BLaER1 (cell line): ENCODE measurements at regions not wholly inside any gene's neighbourhood (a gene's known extent, or its start where the extent isn't known, plus 50 kb on each side); places are given as distances from the start of the nearest gene placed in this dataset.

Experiments
- H3K27ac ChIP-seq: shearing (Covaris generic); formaldehyde crosslinking; 2 replicates; pipeline ENCODE4 v1.8.1; 2022
- H3K27me3 ChIP-seq: shearing (Covaris generic); formaldehyde crosslinking; 2 replicates; pipeline ENCODE4 v1.8.1; 2022
- H3K36me3 ChIP-seq: shearing (Covaris generic); formaldehyde crosslinking; 2 replicates; pipeline ENCODE4 v1.8.1; 2022
- H3K4me1 ChIP-seq: shearing (Covaris generic); formaldehyde crosslinking; 2 replicates; pipeline ENCODE4 v1.8.1; 2022
- H3K4me2 ChIP-seq: shearing (Covaris generic); formaldehyde crosslinking; 2 replicates; pipeline ENCODE4 v1.8.1; 2022
- H3K4me3 ChIP-seq: shearing (Covaris generic); formaldehyde crosslinking; 2 replicates; pipeline ENCODE4 v1.8.1; 2022
- H3K9ac ChIP-seq: shearing (Covaris generic); formaldehyde crosslinking; 2 replicates; pipeline ENCODE4 v1.8.1; 2022
- H3K9me3 ChIP-seq: shearing (Covaris generic); formaldehyde crosslinking; 2 replicates; pipeline ENCODE4 v1.8.1; 2022
- H4K20me1 ChIP-seq: shearing (Covaris generic); formaldehyde crosslinking; 2 replicates; pipeline ENCODE4 v1.8.1; 2022
- Cebpa-rat ChIP-seq: shearing (Covaris generic); IDR thresholded peaks from 2 replicates; pipeline ENCODE4 v1.8.1; 2022

- Histone ChIP-seq H3K36me3 (no peaks in the 10 kb centered on the region), H3K9ac (no peak overlapping the region), H3K9me3 (no peaks in the 10 kb centered on the region), H3K4me2 (no peak overlapping the region), H4K20me1 (no peaks in the 10 kb centered on the region), H3K27ac (no peak overlapping the region), H3K27me3 (no peaks in the 10 kb centered on the region), H3K4me1 (no peaks in the 10 kb centered on the region), H3K4me3 (no peak overlapping the region)
- TF ChIP-seq Cebpa-rat: no peak
Observed at GRCh38 chr3:157618075-157618760, 115.0 kb upstream of the VEPH1 start.

DNA sequence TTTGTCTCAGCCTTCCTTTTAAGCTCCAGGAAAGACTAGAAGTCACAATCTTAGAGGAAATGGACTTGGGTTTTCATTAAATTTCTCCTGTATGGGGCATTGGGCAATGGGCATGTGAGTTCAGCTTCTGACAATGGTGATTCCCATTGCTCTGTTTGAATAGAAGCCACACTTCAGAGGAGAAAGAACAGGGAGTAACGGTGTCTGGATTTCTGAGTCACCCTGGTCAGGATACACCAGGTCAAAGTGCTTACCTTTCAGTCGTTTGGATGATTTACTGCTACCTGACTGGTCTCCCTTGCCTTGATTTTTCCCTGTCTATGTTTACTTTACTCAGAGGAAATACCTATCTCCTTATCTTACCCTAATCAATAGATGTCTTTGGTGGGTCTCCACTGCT is 111.7 kb upstream of the VEPH1 start:
- Histone ChIP-seq H3K4me2 (no peak overlapping the region), H3K36me3 (no peaks in the 10 kb centered on the region), H4K20me1 (no peaks in the 10 kb centered on the region), H3K4me3 (no peak overlapping the region), H3K4me1 (peaks cover 20% of the 10 kb centered on the region), H3K27me3 (no peaks in the 10 kb centered on the region), H3K27ac (no peak overlapping the region), H3K9ac (no peak overlapping the region), H3K9me3 (no peaks in the 10 kb centered on the region)
- TF ChIP-seq Cebpa-rat: no peak

DNA sequence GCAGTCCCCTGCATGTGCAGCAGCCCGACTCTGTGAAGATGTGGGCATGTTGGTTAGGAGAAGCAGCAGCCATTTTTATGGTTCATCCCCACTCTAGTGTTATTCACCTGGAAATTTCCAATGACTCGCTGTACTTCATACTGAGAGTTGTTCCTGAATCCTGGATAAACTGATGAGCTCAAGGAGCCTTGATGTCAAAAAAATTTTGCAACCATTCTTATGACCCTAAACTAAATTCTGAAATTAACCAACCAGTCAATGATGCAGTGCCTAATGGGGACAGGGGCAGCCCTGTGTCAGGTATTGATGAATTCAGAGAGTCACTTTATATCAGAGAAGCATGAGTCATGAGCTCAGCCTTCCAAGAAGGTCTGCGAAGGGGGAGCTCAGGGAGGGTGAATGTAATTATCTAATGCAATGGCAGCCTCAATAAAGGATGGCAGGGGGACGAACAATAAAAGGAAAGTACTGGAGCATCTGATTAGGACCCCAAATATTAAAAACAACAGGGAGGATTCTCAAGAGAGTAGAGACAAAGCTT is 108.4 kb upstream of the VEPH1 start:
- no peak overlapping the region for H3K4me3 ChIP-seq
- no peaks in the 10 kb centered on the region for H4K20me1 ChIP-seq
- no peaks in the 10 kb centered on the region for H3K36me3 ChIP-seq
- H3K4me1 ChIP-seq: peaks cover 43% of the 10 kb centered on the region
- no peak overlapping the region for H3K9ac ChIP-seq
- no peaks in the 10 kb centered on the region for H3K27me3 ChIP-seq
- H3K9me3 ChIP-seq: no peaks in the 10 kb centered on the region
- peak overlapping the region; percentile 56 for H3K4me2 ChIP-seq
- TF ChIP-seq Cebpa-rat: no peak
- H3K27ac ChIP-seq: no peak overlapping the region

DNA sequence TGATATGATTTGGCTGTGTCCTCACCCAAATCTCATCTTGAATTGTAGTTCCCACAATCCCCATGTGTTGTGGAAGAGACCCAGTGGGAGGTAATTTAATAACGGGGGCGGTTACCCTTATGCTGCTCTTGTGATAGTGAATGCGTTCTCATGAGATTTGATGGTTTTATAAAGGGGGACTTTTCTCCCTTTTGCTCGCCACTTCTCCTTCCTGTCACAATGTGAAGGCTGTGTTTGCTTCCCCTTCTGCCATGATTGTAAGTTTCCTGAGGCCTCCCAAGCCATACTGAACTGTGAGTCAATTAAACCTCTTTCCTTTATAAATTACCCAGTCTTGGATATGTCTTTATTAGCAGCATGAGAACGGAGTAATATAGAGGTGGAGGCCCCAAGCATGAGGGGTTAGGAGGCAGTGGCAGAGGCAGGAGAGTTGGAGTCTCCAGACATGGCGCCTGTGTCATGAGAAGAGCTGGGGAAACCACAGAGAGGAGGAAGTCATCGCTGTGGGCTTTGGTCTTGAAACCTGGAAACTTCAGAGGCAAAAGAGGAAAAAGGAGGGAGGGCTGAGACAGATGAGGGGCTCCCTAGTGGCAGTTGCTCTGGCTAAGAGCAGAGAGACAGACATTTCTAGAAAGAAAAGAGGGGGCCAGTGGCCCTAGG is 107.8 kb upstream of the VEPH1 start:
- Histone ChIP-seq H3K9ac (no peak overlapping the region), H3K4me2 (peak overlapping the region; percentile 56), H3K9me3 (no peaks in the 10 kb centered on the region), H4K20me1 (no peaks in the 10 kb centered on the region), H3K4me3 (no peak overlapping the region), H3K27me3 (no peaks in the 10 kb centered on the region), H3K27ac (no peak overlapping the region), H3K4me1 (peaks cover 48% of the 10 kb centered on the region), H3K36me3 (no peaks in the 10 kb centered on the region)
- TF ChIP-seq Cebpa-rat: no peak

DNA sequence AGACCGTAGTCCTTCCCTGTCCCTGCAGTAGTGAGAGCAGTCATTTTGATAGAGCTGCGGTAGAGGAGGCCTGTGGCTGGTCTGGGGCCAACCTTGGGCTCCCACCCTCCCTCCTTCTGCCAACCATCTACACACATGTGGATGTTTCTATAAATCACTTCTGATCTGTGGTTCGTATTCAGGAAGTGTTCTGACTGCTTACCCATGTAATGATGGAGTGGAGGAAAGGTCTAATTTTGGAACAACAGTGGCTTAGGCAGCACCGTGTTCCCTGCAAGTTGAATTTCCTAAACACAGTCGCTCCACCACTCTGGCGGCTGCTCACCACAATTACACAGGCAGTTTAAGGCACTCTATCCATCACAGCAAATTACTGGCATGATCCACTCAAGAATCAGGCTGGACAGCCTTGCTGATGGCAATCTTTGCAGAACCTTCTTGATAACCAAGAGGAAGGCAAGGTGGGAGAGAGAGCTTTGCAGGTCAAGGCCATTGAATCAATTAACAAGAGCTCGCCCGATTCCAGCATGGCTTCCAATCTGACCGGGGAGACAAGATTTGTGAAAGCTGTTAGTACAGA is 104.7 kb upstream of the VEPH1 start:
- no peak for TF ChIP-seq Cebpa-rat
- Histone ChIP-seq H3K4me2 (peak overlapping the region; percentile 74), H3K27me3 (no peaks in the 10 kb centered on the region), H3K36me3 (no peaks in the 10 kb centered on the region), H3K4me1 (peaks cover 48% of the 10 kb centered on the region), H3K4me3 (no peak overlapping the region), H4K20me1 (no peaks in the 10 kb centered on the region), H3K9me3 (no peaks in the 10 kb centered on the region), H3K27ac (no peak overlapping the region), H3K9ac (no peak overlapping the region)

DNA sequence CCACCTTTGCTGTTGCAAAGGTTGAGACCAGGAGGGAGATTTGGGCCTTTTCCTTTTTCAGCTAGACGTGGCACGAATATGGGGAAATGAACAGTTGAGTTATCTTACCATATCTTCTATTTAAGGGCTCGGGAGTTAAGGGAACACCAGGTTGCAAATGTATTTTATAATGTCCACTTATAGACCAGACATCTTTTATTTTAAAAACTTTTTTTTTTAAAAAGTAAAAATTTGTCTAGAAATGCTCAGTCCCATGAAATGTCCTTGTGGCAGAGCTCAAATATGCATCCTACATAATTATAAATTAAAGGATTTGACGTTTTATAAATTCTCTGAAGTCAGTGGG is 103.6 kb upstream of the VEPH1 start:
- Histone ChIP-seq H3K4me3 (no peak overlapping the region), H3K4me2 (no peak overlapping the region), H3K36me3 (no peaks in the 10 kb centered on the region), H3K4me1 (peaks cover 43% of the 10 kb centered on the region), H3K9ac (no peak overlapping the region), H3K9me3 (no peaks in the 10 kb centered on the region), H3K27ac (no peak overlapping the region), H4K20me1 (no peaks in the 10 kb centered on the region), H3K27me3 (no peaks in the 10 kb centered on the region)
- no peak for TF ChIP-seq Cebpa-rat

DNA sequence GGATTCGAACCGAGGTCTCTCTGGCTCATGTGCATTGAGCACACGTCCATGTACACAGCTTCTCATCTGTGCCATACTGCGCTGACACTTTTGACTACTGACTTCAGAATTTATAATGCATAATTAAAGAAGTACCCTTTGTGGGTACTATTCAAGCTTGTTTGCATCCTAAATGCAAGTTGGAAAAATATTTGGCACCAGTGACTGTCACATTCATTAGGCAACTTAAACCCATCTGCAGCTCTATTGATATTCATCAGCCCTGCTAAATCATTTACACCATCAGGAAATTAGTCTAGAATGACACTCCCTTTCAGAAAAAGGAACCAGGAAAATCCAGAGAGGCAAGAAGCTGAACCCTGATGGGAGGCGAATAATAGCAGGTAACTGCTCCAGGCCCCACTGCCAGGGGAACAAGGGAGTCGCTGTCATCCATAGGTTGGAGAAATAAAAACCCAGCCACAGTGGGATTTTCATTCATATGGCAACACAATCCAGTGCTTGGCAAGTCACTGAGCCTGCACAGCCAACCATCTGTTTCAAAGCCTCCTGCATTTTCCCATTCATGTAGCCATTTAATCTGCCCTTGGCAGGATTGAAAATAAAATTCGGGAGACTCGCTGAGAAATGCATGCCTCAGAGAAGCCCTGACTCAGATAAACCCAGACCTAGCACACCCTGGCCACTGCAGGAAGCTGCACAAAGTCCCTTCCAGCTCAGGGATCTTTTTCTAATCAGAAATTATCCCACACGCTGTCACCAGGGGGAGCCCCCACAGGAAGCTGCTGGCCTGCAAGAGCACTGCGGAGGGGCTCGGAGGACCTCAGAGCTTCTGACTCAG is 103.0 kb upstream of the VEPH1 start:
- Histone ChIP-seq H3K4me2 (no peak overlapping the region), H3K4me3 (no peak overlapping the region), H3K27me3 (no peaks in the 10 kb centered on the region), H4K20me1 (no peaks in the 10 kb centered on the region), H3K9me3 (no peaks in the 10 kb centered on the region), H3K9ac (no peak overlapping the region), H3K4me1 (peaks cover 37% of the 10 kb centered on the region), H3K36me3 (no peaks in the 10 kb centered on the region), H3K27ac (no peak overlapping the region)
- TF ChIP-seq Cebpa-rat: no peak

- no peak overlapping the region for H3K9ac ChIP-seq
- H3K27ac ChIP-seq: no peak overlapping the region
- H3K27me3 ChIP-seq: no peaks in the 10 kb centered on the region
- H3K4me2 ChIP-seq: no peak overlapping the region
- no peaks in the 10 kb centered on the region for H3K9me3 ChIP-seq
- H3K36me3 ChIP-seq: no peaks in the 10 kb centered on the region
- no peaks in the 10 kb centered on the region for H4K20me1 ChIP-seq
- TF ChIP-seq Cebpa-rat: no peak
- H3K4me1 ChIP-seq: peaks cover 28% of the 10 kb centered on the region
- H3K4me3 ChIP-seq: no peak overlapping the region
Observed at GRCh38 chr3:157605356-157605755, 102.1 kb upstream of the VEPH1 start.

DNA sequence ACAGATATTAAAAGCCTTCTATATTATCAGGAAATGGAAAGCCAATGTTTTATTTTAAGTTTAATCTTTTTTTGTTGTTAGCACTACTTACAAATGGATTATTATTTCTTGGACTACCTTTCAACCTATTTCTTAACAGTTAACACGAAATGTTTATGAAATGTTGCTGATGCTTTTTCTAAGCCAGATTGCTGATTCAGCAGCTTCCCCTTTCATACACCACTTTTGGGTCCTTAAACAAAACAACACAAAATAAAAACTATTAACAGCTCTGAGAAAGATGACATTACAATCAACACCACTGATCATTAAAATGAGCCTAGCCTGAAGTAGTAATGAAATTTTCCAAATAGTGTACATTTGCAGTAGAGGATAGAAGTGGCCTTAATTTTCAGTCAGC is 99.2 kb upstream of the VEPH1 start:
- no peaks in the 10 kb centered on the region for H3K9me3 ChIP-seq
- H3K4me2 ChIP-seq: no peak overlapping the region
- no peaks in the 10 kb centered on the region for H4K20me1 ChIP-seq
- no peak overlapping the region for H3K27ac ChIP-seq
- H3K27me3 ChIP-seq: no peaks in the 10 kb centered on the region
- H3K36me3 ChIP-seq: no peaks in the 10 kb centered on the region
- H3K9ac ChIP-seq: no peak overlapping the region
- peaks cover 13% of the 10 kb centered on the region for H3K4me1 ChIP-seq
- no peak overlapping the region for H3K4me3 ChIP-seq
- no peak for TF ChIP-seq Cebpa-rat
